GM19372 (cell line): ENCODE measurements at regions not wholly inside any gene's neighbourhood (a gene's known extent, or its start where the extent isn't known, plus 50 kb on each side); places are given as distances from the start of the nearest gene placed in this dataset.

ENCODE experiments used
- ATAC-seq: cut with Tn5 transposase; IDR thresholded peaks from one replicate; pipeline ENCODE4 v1.9.1; 2021; ENCODE audit warnings: mild to moderate bottlenecking, low read depth, moderate library complexity; ENCODE audit not compliant: unreplicated experiment

DNA sequence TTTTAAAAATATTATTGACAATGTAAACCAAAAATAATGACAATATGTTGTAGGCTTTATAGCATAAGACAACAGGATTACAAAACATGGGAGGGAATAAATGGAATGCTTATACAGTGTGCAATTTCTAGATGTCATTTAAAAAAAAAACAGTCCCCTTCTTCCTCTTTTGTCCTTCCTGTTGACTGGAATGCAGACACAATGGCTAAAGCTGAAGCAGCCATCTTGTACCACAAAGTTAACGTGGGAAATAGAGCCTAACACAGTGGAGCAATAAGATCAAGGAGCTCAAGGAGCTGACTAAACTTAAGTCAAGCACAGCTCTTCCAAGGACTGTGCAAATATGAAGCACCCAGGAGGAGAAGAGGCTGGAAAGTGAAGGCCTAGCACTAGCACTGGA is 208.1 kb downstream of the ARHGAP12 start:
- no peak for ATAC-seq

GRCh38 chr10:31709476-31709875 is 219.2 kb downstream of the ARHGAP12 start:
- no peak for ATAC-seq

GRCh38 chr10:31709028-31709427 is 219.6 kb downstream of the ARHGAP12 start:
- no peak for ATAC-seq

GRCh38 chr10:31708474-31708873 is 220.2 kb downstream of the ARHGAP12 start:
- no peak for ATAC-seq

GRCh38 chr10:31708046-31708445 is 220.6 kb downstream of the ARHGAP12 start:
- ATAC-seq: no peak

GRCh38 chr10:31707093-31708039 is 221.3 kb downstream of the ARHGAP12 start:
- no peak for ATAC-seq

- ATAC-seq: no peak
Measured at GRCh38 chr10:31706464-31707092, 222.1 kb downstream of the ARHGAP12 start.

DNA sequence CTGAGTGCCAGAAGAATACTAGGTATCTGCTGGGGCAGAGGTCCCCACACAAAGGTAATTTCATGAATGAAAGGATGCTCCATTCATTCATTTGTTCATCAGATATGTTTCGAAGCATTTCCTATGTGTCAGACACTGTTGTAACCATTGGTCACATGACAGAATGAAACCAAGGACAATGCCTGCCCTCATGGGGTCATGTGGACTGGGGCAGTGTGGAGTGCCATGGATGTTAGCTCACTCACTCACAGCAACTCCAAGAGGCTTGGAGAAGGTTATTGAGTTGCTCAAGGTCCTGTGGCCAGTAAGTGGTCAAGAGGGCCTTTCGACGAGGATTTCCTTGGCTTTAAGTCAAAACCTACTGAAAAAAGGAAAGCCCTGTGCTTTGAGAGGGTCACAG is 223.5 kb downstream of the ARHGAP12 start:
- ATAC-seq: no peak

DNA sequence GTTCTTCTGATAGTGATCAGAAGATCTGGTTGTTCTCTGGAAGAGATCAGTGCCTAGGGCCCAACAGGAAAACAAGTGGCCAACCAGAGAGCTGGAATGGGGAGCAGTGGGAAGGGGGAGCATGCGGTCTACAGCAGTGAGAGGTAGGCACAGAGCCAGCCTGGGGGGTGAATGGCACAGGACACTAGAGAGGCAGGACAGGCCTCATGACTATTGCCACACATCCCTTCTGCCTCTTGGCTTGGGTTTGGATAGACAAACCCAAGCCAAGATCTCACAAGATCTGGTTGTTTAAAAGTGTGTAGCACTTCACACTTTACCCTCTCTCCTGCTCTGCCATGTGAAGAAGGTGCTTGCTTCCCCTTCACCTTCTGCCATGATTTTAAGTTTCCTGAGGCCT is 224.4 kb downstream of the ARHGAP12 start:
- ATAC-seq: no peak

GRCh38 chr10:31702954-31703353 is 225.7 kb downstream of the ARHGAP12 start:
- ATAC-seq: no peak

- ATAC-seq: no peak
Measured at GRCh38 chr10:31702005-31702404, 226.6 kb downstream of the ARHGAP12 start.

DNA sequence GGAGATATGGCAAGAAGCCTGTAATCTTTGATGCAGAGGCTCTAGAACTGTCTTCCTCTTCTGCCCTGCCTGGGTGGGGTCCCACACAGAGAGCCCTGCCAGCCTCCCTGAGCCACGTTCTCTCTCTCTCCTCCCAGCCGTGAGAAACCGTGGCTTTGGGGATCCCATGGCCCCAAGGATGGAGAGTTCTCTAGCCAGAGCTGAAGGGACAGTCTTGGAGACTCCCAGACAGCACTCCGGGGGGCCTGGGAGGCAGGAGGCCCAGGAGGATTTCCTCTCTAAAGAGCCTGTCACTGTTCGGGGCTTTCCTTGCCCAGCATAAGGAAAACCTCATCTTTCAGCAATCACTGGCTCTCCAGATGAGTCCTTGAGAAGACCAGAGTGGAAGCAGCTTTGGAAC is 227.1 kb downstream of the ARHGAP12 start:
- no peak for ATAC-seq

- no peak for ATAC-seq
Measured at GRCh38 chr10:31700181-31700611, 228.4 kb downstream of the ARHGAP12 start.

GRCh38 chr10:31698181-31698830 is 230.3 kb downstream of the ARHGAP12 start:
- no peak for ATAC-seq

- ATAC-seq: no peak
Measured at GRCh38 chr10:31697271-31698180, 231.1 kb downstream of the ARHGAP12 start.

DNA sequence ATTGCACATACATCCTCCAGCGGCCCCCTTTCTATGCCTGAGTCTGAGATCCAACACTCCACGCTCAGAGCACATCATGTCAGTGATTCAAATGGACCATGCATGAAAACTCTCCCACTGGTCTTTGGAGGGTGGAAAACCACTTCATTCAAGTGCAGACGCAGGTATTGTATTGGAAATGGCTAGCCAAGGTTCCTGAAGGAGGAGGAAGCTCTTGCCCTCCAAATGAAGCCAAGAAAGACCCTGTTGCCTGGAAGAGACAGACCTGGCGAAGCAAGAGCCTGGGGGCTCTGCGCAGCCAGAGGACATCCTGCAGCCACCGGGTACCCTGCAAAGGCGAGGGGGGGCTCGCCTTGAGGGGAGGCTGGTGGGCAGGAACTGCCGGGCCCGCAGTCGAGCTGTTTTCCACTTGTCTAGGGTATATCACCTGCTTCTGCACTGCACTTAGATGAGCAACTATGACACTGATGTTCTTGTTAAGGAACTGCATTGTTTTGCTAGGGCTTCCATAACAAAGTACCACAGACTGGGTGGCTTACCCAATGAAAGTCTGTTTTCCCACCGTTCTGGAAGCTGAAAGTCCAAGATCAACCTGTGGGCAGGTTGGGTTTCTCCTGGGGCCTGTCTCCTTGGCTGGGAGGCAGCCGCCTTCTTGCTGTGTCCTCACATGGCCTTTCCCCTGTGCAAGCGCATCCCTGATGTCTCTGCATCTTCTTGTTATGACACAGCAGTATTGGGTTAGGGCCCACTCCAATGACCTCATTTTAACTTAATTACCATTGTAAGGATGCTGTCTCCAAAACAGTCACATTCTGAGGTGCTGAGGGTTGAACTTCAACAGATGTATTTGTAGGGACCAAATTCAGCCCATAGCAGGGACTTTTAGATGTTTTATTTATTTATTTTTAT is 233.4 kb downstream of the ARHGAP12 start:
- ATAC-seq: no peak

GRCh38 chr10:31694126-31694685 is 234.4 kb downstream of the ARHGAP12 start:
- no peak for ATAC-seq

DNA sequence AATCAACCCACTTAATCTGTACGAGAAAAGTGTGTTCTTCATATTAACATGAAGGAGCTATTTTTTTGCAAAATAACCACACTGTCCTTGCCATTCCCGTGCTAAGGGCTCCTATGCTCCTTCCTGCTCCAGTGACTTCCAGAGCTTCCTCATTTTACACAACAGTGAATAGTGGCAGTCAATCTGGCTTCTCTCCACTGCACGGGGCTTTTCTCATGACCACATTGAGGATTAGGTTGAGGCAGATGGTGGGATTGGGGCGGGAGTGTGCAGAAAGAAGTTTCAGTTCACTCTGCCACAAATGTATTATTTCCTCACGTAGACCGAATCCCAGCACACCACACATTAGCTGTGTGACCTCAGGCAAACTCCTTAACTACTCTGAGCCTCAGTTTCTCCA is 235.1 kb downstream of the ARHGAP12 start:
- ATAC-seq: no peak

DNA sequence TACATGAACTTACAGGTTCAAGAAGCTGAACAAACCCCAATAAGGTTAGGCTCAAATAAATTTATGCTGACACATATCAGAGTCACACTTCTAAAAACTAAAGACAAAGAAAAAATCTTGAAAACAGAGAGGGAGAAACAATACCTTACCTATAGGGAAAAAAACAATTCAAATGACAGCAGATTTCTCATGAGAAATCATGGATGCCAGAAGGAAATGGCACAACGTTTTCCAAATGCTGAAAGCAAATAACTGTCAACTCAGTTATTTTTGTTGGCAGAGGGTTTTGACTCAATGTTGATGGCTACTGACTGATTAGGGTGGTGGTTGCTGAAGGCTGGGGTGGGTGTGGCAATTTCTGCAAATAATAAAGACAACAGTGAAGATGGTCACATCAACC is 239.4 kb downstream of the ARHGAP12 start:
- no peak for ATAC-seq
